Activated naive CD4-positive, alpha-beta T cell treated with anti-CD3 and anti-CD28 coated beads for 36 hours (primary cell): ENCODE measurements at regions not wholly inside any gene's neighbourhood (a gene's known extent, or its start where the extent isn't known, plus 50 kb on each side); places are given as distances from the start of the nearest gene placed in this dataset.

Experiments
- CTCF ChIA-PET: fragments of 350-600 bp; sonication (Branson Sonifier 250); formaldehyde crosslinking; loops from one replicate; lab custom pipeline; 2021; ENCODE audit warnings: antibody characterized with exemption; lab: Charles Lee
- DNase-seq: peaks from one replicate; pipeline ENCODE4 v3.0.0-alpha.2; 2020
- H3K27ac Mint-ChIP-seq: one replicate; pipeline ENCODE4 v1.8.0; 2021; ENCODE audit warnings: mild to moderate bottlenecking, mixed read lengths
- H3K27me3 Mint-ChIP-seq: one replicate; pipeline ENCODE4 v1.8.0; 2021; ENCODE audit warnings: low read depth, mixed read lengths
- H3K36me3 Mint-ChIP-seq: one replicate; pipeline ENCODE4 v1.8.0; 2021; ENCODE audit warnings: low read depth, mixed read lengths
- H3K4me1 Mint-ChIP-seq: one replicate; pipeline ENCODE4 v1.8.0; 2021; ENCODE audit warnings: low read depth, mixed read lengths
- H3K4me3 Mint-ChIP-seq: one replicate; pipeline ENCODE4 v1.8.0; 2021; ENCODE audit warnings: mild to moderate bottlenecking, moderate library complexity, mixed read lengths
- H3K9me3 Mint-ChIP-seq: one replicate; pipeline ENCODE4 v1.8.0; 2021; ENCODE audit warnings: mixed read lengths
- intact Hi-C: fragments of 100-400 bp; cut with micrococcal nuclease; formaldehyde crosslinking; loops from one replicate; pipeline ENCODE4 v1.15.1; 2023

GRCh38 chr9:109576762-109577161, 78.7 kb upstream of the PTPN3 start:
- Mint-ChIP-seq H3K27ac (no peak overlapping the region), H3K36me3 (no peaks in the 10 kb centered on the region), H3K4me1 (no peaks in the 10 kb centered on the region), H3K4me3 (no peak overlapping the region), H3K9me3 (no peaks in the 10 kb centered on the region), H3K27me3 (no peaks in the 10 kb centered on the region)
- intact Hi-C loops = loop anchor here (10.0 kb wide), 1 partner anchor 608 kb away; no protein-coding TSS in a partner anchor
- no peak for DNase-seq
- CTCF ChIA-PET = interaction anchor here (4.5 kb wide), 1 partner anchor 241 kb away, joined by 32 read pairs; no protein-coding TSS in a partner anchor

GRCh38 chr9:109579191-109579948, 81.3 kb upstream of the PTPN3 start:
- CTCF ChIA-PET = interaction anchor here (0.7 kb wide), 1 partner anchor 331 kb away, joined by 3 read pairs; no protein-coding TSS in a partner anchor
- no peaks in the 10 kb centered on the region for H3K9me3 Mint-ChIP-seq
- H3K27ac Mint-ChIP-seq = no peak overlapping the region
- no peak overlapping the region for H3K4me3 Mint-ChIP-seq
- H3K4me1 Mint-ChIP-seq = no peaks in the 10 kb centered on the region
- intact Hi-C loops = loop anchor here (10.0 kb wide), 1 partner anchor 605 kb away; no protein-coding TSS in a partner anchor
- DNase-seq = no peak
- peaks cover 1% of the 10 kb centered on the region for H3K27me3 Mint-ChIP-seq
- H3K36me3 Mint-ChIP-seq = no peaks in the 10 kb centered on the region

GRCh38 chr9:109582386-109582785, 84.3 kb upstream of the PTPN3 start:
- H3K9me3 Mint-ChIP-seq = no peaks in the 10 kb centered on the region
- CTCF ChIA-PET = no interaction called here
- no peaks in the 10 kb centered on the region for H3K4me1 Mint-ChIP-seq
- no peak overlapping the region for H3K4me3 Mint-ChIP-seq
- H3K27me3 Mint-ChIP-seq = peaks cover 2% of the 10 kb centered on the region
- no peak overlapping the region for H3K27ac Mint-ChIP-seq
- H3K36me3 Mint-ChIP-seq = no peaks in the 10 kb centered on the region
- DNase-seq = no peak
- intact Hi-C loops = no loop called here

- Mint-ChIP-seq H3K9me3 (peaks cover 2% of the 10 kb centered on the region), H3K4me3 (no peak overlapping the region), H3K4me1 (no peaks in the 10 kb centered on the region), H3K36me3 (no peaks in the 10 kb centered on the region), H3K27ac (no peak overlapping the region), H3K27me3 (peaks cover 2% of the 10 kb centered on the region)
- CTCF ChIA-PET = interaction anchor here (1.0 kb wide), 1 partner anchor 9 kb away, joined by 3 read pairs; no protein-coding TSS in a partner anchor
- no peak for DNase-seq
- intact Hi-C loops = no loop called here
These were observed 86.1 kb upstream of the PTPN3 start for GRCh38 chr9:109584205-109584604.

GRCh38 chr9:109585796-109586195, 87.7 kb upstream of the PTPN3 start:
- Mint-ChIP-seq H3K27me3 (peaks cover 2% of the 10 kb centered on the region), H3K4me1 (no peaks in the 10 kb centered on the region), H3K4me3 (no peak overlapping the region), H3K9me3 (peaks cover 2% of the 10 kb centered on the region), H3K27ac (no peak overlapping the region), H3K36me3 (no peaks in the 10 kb centered on the region)
- no peak for DNase-seq
- intact Hi-C loops = no loop called here
- CTCF ChIA-PET = no interaction called here

- Mint-ChIP-seq H3K4me3 (no peak overlapping the region), H3K4me1 (no peaks in the 10 kb centered on the region), H3K36me3 (no peaks in the 10 kb centered on the region), H3K27me3 (peaks cover 2% of the 10 kb centered on the region), H3K27ac (no peak overlapping the region), H3K9me3 (peaks cover 2% of the 10 kb centered on the region)
- intact Hi-C loops = no loop called here
- no peak for DNase-seq
- CTCF ChIA-PET = no interaction called here
These were observed 88.9 kb upstream of the PTPN3 start for GRCh38 chr9:109586993-109587392.

- DNase-seq = no peak
- intact Hi-C loops = no loop called here
- Mint-ChIP-seq H3K4me3 (no peak overlapping the region), H3K36me3 (no peaks in the 10 kb centered on the region), H3K27ac (no peak overlapping the region), H3K4me1 (no peaks in the 10 kb centered on the region), H3K9me3 (peaks cover 2% of the 10 kb centered on the region), H3K27me3 (peaks cover 2% of the 10 kb centered on the region)
- CTCF ChIA-PET = no interaction called here
These were observed 90.3 kb upstream of the PTPN3 start for GRCh38 chr9:109588415-109588814.

GRCh38 chr9:109590966-109591365, 92.9 kb upstream of the PTPN3 start:
- H3K27ac Mint-ChIP-seq = no peak overlapping the region
- no peak overlapping the region for H3K4me3 Mint-ChIP-seq
- intact Hi-C loops = no loop called here
- H3K4me1 Mint-ChIP-seq = no peaks in the 10 kb centered on the region
- CTCF ChIA-PET = no interaction called here
- H3K27me3 Mint-ChIP-seq = peaks cover 4% of the 10 kb centered on the region
- DNase-seq = no peak
- H3K36me3 Mint-ChIP-seq = no peaks in the 10 kb centered on the region
- H3K9me3 Mint-ChIP-seq = peaks cover 2% of the 10 kb centered on the region

- H3K4me1 Mint-ChIP-seq = no peaks in the 10 kb centered on the region
- H3K4me3 Mint-ChIP-seq = no peak overlapping the region
- H3K27me3 Mint-ChIP-seq = peaks cover 7% of the 10 kb centered on the region
- no peak for DNase-seq
- H3K27ac Mint-ChIP-seq = no peak overlapping the region
- no peaks in the 10 kb centered on the region for H3K36me3 Mint-ChIP-seq
- intact Hi-C loops = no loop called here
- peaks cover 2% of the 10 kb centered on the region for H3K9me3 Mint-ChIP-seq
- CTCF ChIA-PET = interaction anchor here (0.6 kb wide), 2 partner anchors 626 to 898 kb away, joined by 3 read pairs; no protein-coding TSS in a partner anchor
These were observed 93.6 kb upstream of the PTPN3 start for GRCh38 chr9:109591691-109592090.

- H3K36me3 Mint-ChIP-seq = no peaks in the 10 kb centered on the region
- CTCF ChIA-PET = interaction anchor here (0.7 kb wide), 1 partner anchor 9 kb away, joined by 3 read pairs; no protein-coding TSS in a partner anchor
These were observed 95.5 kb upstream of the PTPN3 start for GRCh38 chr9:109593612-109594011.

GRCh38 chr9:109597496-109597895, 99.4 kb upstream of the PTPN3 start:
- no peak for DNase-seq
- no peaks in the 10 kb centered on the region for H3K9me3 Mint-ChIP-seq
- H3K4me3 Mint-ChIP-seq = no peak overlapping the region
- no peaks in the 10 kb centered on the region for H3K4me1 Mint-ChIP-seq
- no peak overlapping the region for H3K27ac Mint-ChIP-seq
- no peaks in the 10 kb centered on the region for H3K36me3 Mint-ChIP-seq
- CTCF ChIA-PET = no interaction called here
- peaks cover 9% of the 10 kb centered on the region for H3K27me3 Mint-ChIP-seq
- intact Hi-C loops = no loop called here

More at GRCh38 chr9:109593612-109594011, 95.5 kb upstream of the PTPN3 start:
- Mint-ChIP-seq H3K27ac (no peak overlapping the region), H3K27me3 (peaks cover 8% of the 10 kb centered on the region), H3K9me3 (peaks cover 2% of the 10 kb centered on the region), H3K4me3 (no peak overlapping the region), H3K4me1 (no peaks in the 10 kb centered on the region)
- intact Hi-C loops = no loop called here
- no peak for DNase-seq

- CTCF ChIA-PET = no interaction called here
- intact Hi-C loops = no loop called here
- no peaks in the 10 kb centered on the region for H3K4me1 Mint-ChIP-seq
These were observed 101.0 kb upstream of the PTPN3 start for GRCh38 chr9:109599131-109599530.

GRCh38 chr9:109599711-109600110, 101.6 kb upstream of the PTPN3 start:
- CTCF ChIA-PET = no interaction called here
- H3K4me1 Mint-ChIP-seq = no peaks in the 10 kb centered on the region
- DNase-seq = no peak
- intact Hi-C loops = no loop called here
- peaks cover 6% of the 10 kb centered on the region for H3K27me3 Mint-ChIP-seq
- H3K9me3 Mint-ChIP-seq = no peaks in the 10 kb centered on the region
- H3K27ac Mint-ChIP-seq = no peak overlapping the region
- H3K36me3 Mint-ChIP-seq = no peaks in the 10 kb centered on the region
- no peak overlapping the region for H3K4me3 Mint-ChIP-seq

More at GRCh38 chr9:109599131-109599530, 101.0 kb upstream of the PTPN3 start:
- Mint-ChIP-seq H3K27ac (no peak overlapping the region), H3K9me3 (no peaks in the 10 kb centered on the region), H3K36me3 (no peaks in the 10 kb centered on the region), H3K4me3 (no peak overlapping the region), H3K27me3 (peaks cover 6% of the 10 kb centered on the region)
- no peak for DNase-seq
